Activated T-helper 1 cell treated with anti-CD3 and anti-CD28 coated beads, Interleukin-12 subunit alpha, Interleukin-12 subunit beta, Interleukin-2, Interleukin-4 antibody, amounts not matched to agents 30 ng/mL and 10 ng/mL and 1 ng/mL, durations not matched to agents 14 hours and 24 hours and 36 hours (primary cell): ENCODE measurements at regions not wholly inside any gene's neighbourhood (a gene's known extent, or its start where the extent isn't known, plus 50 kb on each side); places are given as distances from the start of the nearest gene placed in this dataset.

Experiments
- DNase-seq: peaks from one replicate; pipeline ENCODE4 v3.0.0; 2021; ENCODE audit warnings: low spot score
- H3K27ac Mint-ChIP-seq: one replicate; pipeline ENCODE4 v1.8.0; 2021; ENCODE audit warnings: mild to moderate bottlenecking, mixed read lengths
- H3K27me3 Mint-ChIP-seq: one replicate; pipeline ENCODE4 v1.8.0; 2022; ENCODE audit warnings: mild to moderate bottlenecking, moderate library complexity, mixed read lengths; ENCODE audit not compliant: insufficient read depth
- H3K36me3 Mint-ChIP-seq: one replicate; pipeline ENCODE4 v1.8.0; 2021; ENCODE audit warnings: low read depth, mixed read lengths
- H3K4me1 Mint-ChIP-seq: one replicate; pipeline ENCODE4 v1.8.0; 2021; ENCODE audit warnings: low read depth, mixed read lengths
- H3K4me3 Mint-ChIP-seq: one replicate; pipeline ENCODE4 v1.8.0; 2021; ENCODE audit warnings: mild to moderate bottlenecking, moderate library complexity, mixed read lengths
- H3K9me3 Mint-ChIP-seq: one replicate; pipeline ENCODE4 v1.8.0; 2021; ENCODE audit warnings: mixed read lengths
- intact Hi-C: fragments of 100-400 bp; cut with micrococcal nuclease; formaldehyde crosslinking; loops from one replicate; pipeline ENCODE4 v1.15.1; 2024

- peaks cover 4% of the 10 kb centered on the region for H3K27me3 Mint-ChIP-seq
- intact Hi-C loops: no loop called here
Measured at GRCh38 chr10:83932245-83932644, 207.1 kb upstream of the GHITM start.

GRCh38 chr10:83934062-83934461, 205.2 kb upstream of the GHITM start:
- H3K4me1 Mint-ChIP-seq: no peaks in the 10 kb centered on the region
- H3K9me3 Mint-ChIP-seq: no peaks in the 10 kb centered on the region
- peaks cover 3% of the 10 kb centered on the region for H3K27me3 Mint-ChIP-seq
- no peaks in the 10 kb centered on the region for H3K36me3 Mint-ChIP-seq
- no peak for DNase-seq
- no peak overlapping the region for H3K4me3 Mint-ChIP-seq
- intact Hi-C loops: no loop called here
- no peak overlapping the region for H3K27ac Mint-ChIP-seq

More at GRCh38 chr10:83932245-83932644, 207.1 kb upstream of the GHITM start:
- Mint-ChIP-seq H3K36me3 (no peaks in the 10 kb centered on the region), H3K4me3 (no peak overlapping the region), H3K27ac (no peak overlapping the region), H3K4me1 (no peaks in the 10 kb centered on the region), H3K9me3 (no peaks in the 10 kb centered on the region)
- DNase-seq: no peak

- Mint-ChIP-seq H3K4me1 (no peaks in the 10 kb centered on the region), H3K4me3 (no peak overlapping the region), H3K27me3 (peaks cover 2% of the 10 kb centered on the region), H3K27ac (no peak overlapping the region), H3K36me3 (no peaks in the 10 kb centered on the region), H3K9me3 (no peaks in the 10 kb centered on the region)
- intact Hi-C loops: no loop called here
- no peak for DNase-seq
Measured at GRCh38 chr10:83934641-83935338, 204.5 kb upstream of the GHITM start.

- H3K4me1 Mint-ChIP-seq: no peaks in the 10 kb centered on the region
Measured at GRCh38 chr10:83935339-83935736, 204.0 kb upstream of the GHITM start.

GRCh38 chr10:83935911-83936310, 203.4 kb upstream of the GHITM start:
- H3K4me1 Mint-ChIP-seq: no peaks in the 10 kb centered on the region
- intact Hi-C loops: no loop called here
- no peak overlapping the region for H3K4me3 Mint-ChIP-seq
- H3K27me3 Mint-ChIP-seq: peaks cover 6% of the 10 kb centered on the region
- DNase-seq: no peak
- no peaks in the 10 kb centered on the region for H3K36me3 Mint-ChIP-seq
- H3K9me3 Mint-ChIP-seq: no peaks in the 10 kb centered on the region
- no peak overlapping the region for H3K27ac Mint-ChIP-seq

More at GRCh38 chr10:83935339-83935736, 204.0 kb upstream of the GHITM start:
- no peak for DNase-seq
- Mint-ChIP-seq H3K4me3 (no peak overlapping the region), H3K27ac (no peak overlapping the region), H3K9me3 (no peaks in the 10 kb centered on the region), H3K27me3 (peaks cover 2% of the 10 kb centered on the region), H3K36me3 (no peaks in the 10 kb centered on the region)
- intact Hi-C loops: no loop called here

GRCh38 chr10:83937161-83937560, 202.1 kb upstream of the GHITM start:
- no peak overlapping the region for H3K27ac Mint-ChIP-seq
- no peak overlapping the region for H3K4me3 Mint-ChIP-seq

GRCh38 chr10:83937826-83938225, 201.5 kb upstream of the GHITM start:
- no peak for DNase-seq
- H3K27me3 Mint-ChIP-seq: peaks cover 7% of the 10 kb centered on the region
- H3K4me3 Mint-ChIP-seq: no peak overlapping the region
- no peaks in the 10 kb centered on the region for H3K4me1 Mint-ChIP-seq
- H3K9me3 Mint-ChIP-seq: no peaks in the 10 kb centered on the region
- intact Hi-C loops: no loop called here
- no peak overlapping the region for H3K27ac Mint-ChIP-seq
- no peaks in the 10 kb centered on the region for H3K36me3 Mint-ChIP-seq

More at GRCh38 chr10:83937161-83937560, 202.1 kb upstream of the GHITM start:
- Mint-ChIP-seq H3K36me3 (no peaks in the 10 kb centered on the region), H3K27me3 (peaks cover 7% of the 10 kb centered on the region), H3K9me3 (no peaks in the 10 kb centered on the region), H3K4me1 (no peaks in the 10 kb centered on the region)
- no peak for DNase-seq
- intact Hi-C loops: no loop called here

- H3K36me3 Mint-ChIP-seq: no peaks in the 10 kb centered on the region
- no peaks in the 10 kb centered on the region for H3K4me1 Mint-ChIP-seq
- H3K4me3 Mint-ChIP-seq: no peak overlapping the region
- no peak for DNase-seq
- intact Hi-C loops: no loop called here
- peaks cover 7% of the 10 kb centered on the region for H3K27me3 Mint-ChIP-seq
- H3K9me3 Mint-ChIP-seq: no peaks in the 10 kb centered on the region
- no peak overlapping the region for H3K27ac Mint-ChIP-seq
Measured at GRCh38 chr10:83941189-83941588, 198.1 kb upstream of the GHITM start.

- Mint-ChIP-seq H3K4me3 (no peak overlapping the region), H3K36me3 (no peaks in the 10 kb centered on the region), H3K4me1 (no peaks in the 10 kb centered on the region), H3K27ac (no peak overlapping the region), H3K27me3 (peaks cover 5% of the 10 kb centered on the region), H3K9me3 (no peaks in the 10 kb centered on the region)
- no peak for DNase-seq
- intact Hi-C loops: no loop called here
Measured at GRCh38 chr10:83942410-83942809, 196.9 kb upstream of the GHITM start.

- H3K36me3 Mint-ChIP-seq: no peaks in the 10 kb centered on the region
- H3K9me3 Mint-ChIP-seq: no peaks in the 10 kb centered on the region
- intact Hi-C loops: no loop called here
- H3K4me3 Mint-ChIP-seq: no peak overlapping the region
- peaks cover 5% of the 10 kb centered on the region for H3K27me3 Mint-ChIP-seq
- no peak overlapping the region for H3K27ac Mint-ChIP-seq
- H3K4me1 Mint-ChIP-seq: no peaks in the 10 kb centered on the region
- no peak for DNase-seq
Measured at GRCh38 chr10:83943049-83943448, 196.3 kb upstream of the GHITM start.

- no peak for DNase-seq
- intact Hi-C loops: no loop called here
- no peak overlapping the region for H3K27ac Mint-ChIP-seq
- no peak overlapping the region for H3K4me3 Mint-ChIP-seq
- no peaks in the 10 kb centered on the region for H3K9me3 Mint-ChIP-seq
- peaks cover 7% of the 10 kb centered on the region for H3K27me3 Mint-ChIP-seq
- H3K4me1 Mint-ChIP-seq: no peaks in the 10 kb centered on the region
- no peaks in the 10 kb centered on the region for H3K36me3 Mint-ChIP-seq
Measured at GRCh38 chr10:83943920-83944319, 195.4 kb upstream of the GHITM start.

GRCh38 chr10:83945982-83946718, 193.2 kb upstream of the GHITM start:
- no peak for DNase-seq
- Mint-ChIP-seq H3K9me3 (no peaks in the 10 kb centered on the region), H3K27ac (no peak overlapping the region), H3K4me1 (no peaks in the 10 kb centered on the region), H3K4me3 (no peak overlapping the region), H3K36me3 (no peaks in the 10 kb centered on the region), H3K27me3 (peaks cover 4% of the 10 kb centered on the region)
- intact Hi-C loops: no loop called here

GRCh38 chr10:83952314-83952713, 187.0 kb upstream of the GHITM start:
- no peak for DNase-seq
- no peaks in the 10 kb centered on the region for H3K36me3 Mint-ChIP-seq
- no peak overlapping the region for H3K4me3 Mint-ChIP-seq
- H3K9me3 Mint-ChIP-seq: no peaks in the 10 kb centered on the region
- H3K4me1 Mint-ChIP-seq: no peaks in the 10 kb centered on the region
- H3K27ac Mint-ChIP-seq: no peak overlapping the region
- intact Hi-C loops: no loop called here
- H3K27me3 Mint-ChIP-seq: peaks cover 4% of the 10 kb centered on the region
